A172 (cell line): ENCODE measurements at regions not wholly inside any gene's neighbourhood (a gene's known extent, or its start where the extent isn't known, plus 50 kb on each side); places are given as distances from the start of the nearest gene placed in this dataset.

Experiments
- DNase-seq: peaks from one replicate; pipeline ENCODE4 v3.0.0-alpha.2; 2015; ENCODE audit warnings: low spot score

- DNase-seq, result no peak
Measured at GRCh38 chr2:49490710-49491109, 336.4 kb upstream of the FSHR start.

GRCh38 chr2:49487139-49487538 lies 332.8 kb upstream of the FSHR start:
- no peak for DNase-seq

GRCh38 chr2:49480520-49480919 lies 326.2 kb upstream of the FSHR start:
- no peak for DNase-seq

GRCh38 chr2:49465157-49465831 lies 311.0 kb upstream of the FSHR start:
- no peak for DNase-seq

- no peak for DNase-seq
Measured at GRCh38 chr2:49459314-49459993, 305.1 kb upstream of the FSHR start.

GRCh38 chr2:49444005-49444404 lies 289.7 kb upstream of the FSHR start:
- DNase-seq, result no peak

GRCh38 chr2:49426996-49427395 lies 272.7 kb upstream of the FSHR start:
- DNase-seq, result no peak

- no peak for DNase-seq
Measured at GRCh38 chr2:49416252-49416651, 261.9 kb upstream of the FSHR start.

GRCh38 chr2:49404108-49404507 lies 249.8 kb upstream of the FSHR start:
- no peak for DNase-seq

GRCh38 chr2:49403637-49404036 lies 249.3 kb upstream of the FSHR start:
- no peak for DNase-seq

GRCh38 chr2:49379406-49379805 lies 225.1 kb upstream of the FSHR start:
- DNase-seq, result no peak

GRCh38 chr2:49371128-49371701 lies 216.9 kb upstream of the FSHR start:
- no peak for DNase-seq

- no peak for DNase-seq
Measured at GRCh38 chr2:49369650-49370049, 215.3 kb upstream of the FSHR start.

- no peak for DNase-seq
Measured at GRCh38 chr2:49369101-49369500, 214.8 kb upstream of the FSHR start.

- DNase-seq, result no peak
Measured at GRCh38 chr2:49367003-49367402, 212.7 kb upstream of the FSHR start.

- DNase-seq, result no peak
Measured at GRCh38 chr2:49360407-49360767, 206.1 kb upstream of the FSHR start.

- DNase-seq, result no peak
Measured at GRCh38 chr2:49359721-49360406, 205.5 kb upstream of the FSHR start.

- DNase-seq, result no peak
Measured at GRCh38 chr2:49355611-49356010, 201.3 kb upstream of the FSHR start.

- DNase-seq, result no peak
Measured at GRCh38 chr2:49351560-49351959, 197.2 kb upstream of the FSHR start.

- no peak for DNase-seq
Measured at GRCh38 chr2:49343638-49344037, 189.3 kb upstream of the FSHR start.

GRCh38 chr2:49342156-49342555 lies 187.8 kb upstream of the FSHR start:
- DNase-seq, result no peak

- no peak for DNase-seq
Measured at GRCh38 chr2:49335546-49335945, 181.2 kb upstream of the FSHR start.

- no peak for DNase-seq
Measured at GRCh38 chr2:49332415-49332814, 178.1 kb upstream of the FSHR start.
